ENCODE measurements at regions not wholly inside any gene's neighbourhood (a gene's known extent, or its start where the extent isn't known, plus 50 kb on each side); places are given as distances from the start of the nearest gene placed in this dataset.

GRCh38 chr18:24995056-24995455, 356.9 kb downstream of the ZNF521 start:
- DNase-seq = no peak

- DNase-seq = no peak
These were observed 356.2 kb downstream of the ZNF521 start for GRCh38 chr18:24995755-24996154.

- no peak for DNase-seq
These were observed 352.2 kb downstream of the ZNF521 start for GRCh38 chr18:24999650-25000267.

- no peak for DNase-seq
These were observed 350.2 kb downstream of the ZNF521 start for GRCh38 chr18:25001803-25002202.

GRCh38 chr18:25005541-25006403, 346.2 kb downstream of the ZNF521 start:
- no peak for DNase-seq

- no peak for DNase-seq
These were observed 341.2 kb downstream of the ZNF521 start for GRCh38 chr18:25010623-25011374.
